Coronary artery (tissue), 2 donors: ENCODE measurements at regions not wholly inside any gene's neighbourhood (a gene's known extent, or its start where the extent isn't known, plus 50 kb on each side); places are given as distances from the start of the nearest gene placed in this dataset.

Source experiments
- DNase-seq: peaks from one replicate; pipeline ENCODE4 v3.0.0-alpha.2; 2017; ENCODE audit warnings: low spot score
- H3K27ac ChIP-seq, 2 donors: fragments of 200-600 bp; sonication (generic); one replicate each; pipeline ENCODE4 v1.5.1; 2016 to 2019
- H3K4me3 ChIP-seq: fragments of 200-600 bp; sonication (generic); 2 replicates; pipeline ENCODE4 v1.5.1; 2016; ENCODE audit warnings: mild to moderate bottlenecking, moderate library complexity
- CTCF ChIP-seq: fragments of 200-600 bp; sonication (generic); IDR thresholded peaks from one replicate; pipeline ENCODE4 v1.5.1; 2019; ENCODE audit warnings: antibody characterized with exemption

- Histone ChIP-seq H3K4me3 (no peak overlapping the region), H3K27ac (no peak overlapping the region)
- TF ChIP-seq CTCF: no peak
- DNase-seq: peak; percentile 54
Observed at GRCh38 chr20:58006346-58007316, 221.8 kb downstream of the ANKRD60 start.

- Histone ChIP-seq H3K4me3 (no peak overlapping the region), H3K27ac (no peak overlapping the region)
- no peak for TF ChIP-seq CTCF
- DNase-seq: no peak
Observed at GRCh38 chr20:58005581-58006345, 222.7 kb downstream of the ANKRD60 start.

GRCh38 chr20:58004900-58005299, 223.6 kb downstream of the ANKRD60 start:
- no peak for TF ChIP-seq CTCF
- DNase-seq: no peak
- no peak overlapping the region for H3K27ac ChIP-seq
- no peak overlapping the region for H3K4me3 ChIP-seq

GRCh38 chr20:58004146-58004545, 224.3 kb downstream of the ANKRD60 start:
- no peak overlapping the region for H3K27ac ChIP-seq
- no peak for DNase-seq
- TF ChIP-seq CTCF: no peak
- H3K4me3 ChIP-seq: no peak overlapping the region

GRCh38 chr20:58003525-58003924, 224.9 kb downstream of the ANKRD60 start:
- no peak for DNase-seq
- TF ChIP-seq CTCF: no peak
- Histone ChIP-seq H3K27ac (no peak overlapping the region), H3K4me3 (no peak overlapping the region)

- Histone ChIP-seq H3K4me3 (no peak overlapping the region), H3K27ac (no peak overlapping the region)
- TF ChIP-seq CTCF: no peak
- no peak for DNase-seq
Observed at GRCh38 chr20:58002901-58003300, 225.6 kb downstream of the ANKRD60 start.
